Amniotic stem cell (primary cell): ENCODE measurements at regions not wholly inside any gene's neighbourhood (a gene's known extent, or its start where the extent isn't known, plus 50 kb on each side); places are given as distances from the start of the nearest gene placed in this dataset.

ENCODE experiments used
- DNase-seq: peaks from one replicate; lab custom pipeline; 2025; lab: John Stamatoyannopoulos, UW

- no peak for DNase-seq
These were observed 188.6 kb downstream of the BMP2 start for GRCh38 chr20:6956056-6956455.

DNA sequence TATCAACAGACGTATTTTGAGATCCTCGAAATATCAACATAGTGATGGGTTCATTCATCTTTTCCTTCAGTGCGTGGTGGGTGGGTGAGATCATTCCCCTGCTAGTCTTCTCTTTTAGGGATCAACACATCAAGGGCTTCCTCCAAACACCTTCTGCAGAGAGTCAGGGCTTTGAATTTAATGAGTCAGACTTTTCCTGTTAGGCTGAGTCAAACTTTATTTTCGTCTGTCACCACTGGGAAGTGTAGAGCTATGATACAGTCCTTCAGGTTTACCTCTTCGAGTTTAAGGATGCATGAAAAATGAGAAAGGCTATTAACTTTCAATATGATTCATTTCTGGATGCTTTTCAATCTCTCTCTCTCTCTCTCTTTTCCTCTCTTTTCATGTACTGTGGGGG is 189.1 kb downstream of the BMP2 start:
- no peak for DNase-seq

- DNase-seq: no peak
These were observed 192.4 kb downstream of the BMP2 start for GRCh38 chr20:6959900-6960312.

GRCh38 chr20:6966721-6967120 is 199.2 kb downstream of the BMP2 start:
- DNase-seq: no peak

- no peak for DNase-seq
These were observed 207.4 kb downstream of the BMP2 start for GRCh38 chr20:6974838-6975237.

DNA sequence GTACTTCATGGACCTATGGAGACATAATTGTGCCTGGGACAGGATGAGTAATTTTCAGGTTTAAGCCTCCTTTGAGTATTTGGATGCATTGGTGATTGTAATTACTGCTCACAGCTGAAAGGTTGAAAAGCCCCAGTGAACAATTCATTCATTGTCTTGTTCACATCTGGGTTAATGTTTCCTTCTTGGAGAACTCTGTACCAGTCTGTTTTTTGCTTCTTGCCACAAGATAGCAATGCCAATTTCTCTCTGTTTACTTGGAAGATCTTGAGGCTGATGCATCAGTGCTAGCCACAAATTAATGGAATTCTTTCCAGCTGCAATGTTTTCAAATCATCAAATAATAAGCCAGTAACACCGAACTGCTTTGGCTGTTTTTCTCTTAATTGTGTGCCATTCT is 207.8 kb downstream of the BMP2 start:
- no peak for DNase-seq

DNA sequence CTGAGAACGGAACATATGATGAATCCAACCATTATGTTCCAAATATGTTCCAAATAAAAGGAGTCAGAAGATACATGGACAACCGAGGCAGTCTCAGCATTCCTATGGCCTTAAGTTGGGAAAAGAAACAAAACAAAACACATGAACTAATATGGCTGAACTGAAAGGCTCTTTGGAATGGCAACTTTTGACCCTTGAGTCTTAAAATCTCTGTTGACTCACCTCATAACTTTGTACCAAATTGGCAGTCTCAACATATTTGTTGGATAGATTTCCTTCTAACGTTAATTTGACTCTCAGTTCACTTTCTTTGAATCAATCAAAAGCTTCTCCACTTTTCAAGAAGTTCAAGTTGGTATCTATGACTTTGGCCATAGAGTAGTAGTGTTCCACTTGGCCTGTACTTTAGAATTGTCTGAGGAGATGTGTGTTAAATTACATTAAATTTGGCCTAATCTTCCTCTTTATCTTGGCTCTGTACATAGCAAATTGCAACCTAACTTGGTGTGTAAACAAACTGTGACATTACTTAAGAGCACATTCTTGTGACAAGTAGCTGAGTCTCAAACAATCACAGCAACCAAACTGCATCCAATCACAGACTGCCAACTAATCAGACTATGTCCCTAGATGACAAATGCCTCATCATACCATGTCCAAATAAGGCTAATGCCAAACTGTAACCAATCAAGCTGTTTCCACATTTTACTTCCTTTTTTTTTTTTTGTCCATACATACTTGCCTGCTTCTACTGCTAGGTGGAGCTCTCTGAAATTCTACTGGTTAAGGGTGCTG is 208.8 kb downstream of the BMP2 start:
- DNase-seq: no peak

- no peak for DNase-seq
These were observed 212.1 kb downstream of the BMP2 start for GRCh38 chr20:6979621-6980020.

- no peak for DNase-seq
These were observed 225.5 kb downstream of the BMP2 start for GRCh38 chr20:6993011-6993410.

- no peak for DNase-seq
These were observed 226.0 kb downstream of the BMP2 start for GRCh38 chr20:6993511-6993910.

DNA sequence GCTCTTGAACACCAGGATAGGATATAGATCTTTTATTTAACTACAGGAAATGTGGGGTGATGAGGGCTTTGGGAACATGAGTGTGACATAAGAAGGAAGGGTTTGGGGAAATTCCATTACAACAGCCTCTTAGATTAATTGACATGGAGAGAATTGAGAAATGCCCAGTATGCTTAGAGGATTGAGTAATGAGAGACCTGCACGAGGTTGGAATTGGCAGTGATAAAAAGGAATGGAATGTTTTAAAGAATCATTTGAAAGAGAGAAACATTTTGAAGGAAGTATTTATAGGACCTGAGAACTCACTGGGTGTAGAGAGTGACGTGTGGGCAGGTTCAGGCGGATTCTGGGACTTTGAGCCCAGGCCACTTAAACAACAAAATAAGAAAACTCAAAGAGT is 227.0 kb downstream of the BMP2 start:
- no peak for DNase-seq

- no peak for DNase-seq
These were observed 231.4 kb downstream of the BMP2 start for GRCh38 chr20:6998909-6999308.

DNA sequence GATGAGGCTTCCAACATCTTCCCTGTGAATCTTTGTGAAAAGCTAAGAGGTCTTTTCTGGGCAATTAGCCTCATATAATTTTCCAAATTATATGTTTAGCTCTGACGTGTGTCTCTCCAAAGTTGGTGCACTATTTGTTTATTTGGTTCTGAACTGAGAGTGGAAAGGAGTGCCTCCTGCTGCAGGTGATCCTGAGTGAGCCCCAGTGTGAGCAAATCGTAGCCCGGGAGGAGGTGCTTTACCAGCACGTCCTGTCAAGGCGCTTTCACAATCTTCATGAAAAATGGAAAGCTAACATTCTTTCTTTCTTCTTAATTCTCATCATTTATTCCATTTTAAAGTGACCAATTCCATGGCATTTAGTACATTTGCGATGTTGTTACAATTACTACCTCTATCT is 231.9 kb downstream of the BMP2 start:
- DNase-seq: no peak

- no peak for DNase-seq
These were observed 236.1 kb downstream of the BMP2 start for GRCh38 chr20:7003598-7003997.

DNA sequence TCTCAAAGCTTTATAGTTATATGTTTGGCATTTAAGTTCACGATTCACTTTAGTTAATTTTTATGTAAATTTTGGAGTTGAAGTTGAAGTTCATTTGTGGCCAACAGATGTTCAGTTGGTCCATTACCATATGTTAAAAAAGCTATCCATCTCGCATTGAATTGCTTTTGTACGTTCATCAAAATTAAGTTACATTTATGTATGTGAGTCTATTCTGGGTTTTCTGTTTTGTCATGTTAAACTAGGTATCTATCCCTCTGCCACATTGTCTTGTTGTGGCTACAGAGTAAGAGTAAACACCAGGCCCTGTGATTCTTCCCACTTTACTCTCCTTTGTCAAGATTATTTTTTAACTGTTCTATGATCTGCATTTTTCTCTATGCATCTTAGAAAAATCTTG is 237.3 kb downstream of the BMP2 start:
- no peak for DNase-seq

GRCh38 chr20:7010527-7010926 is 243.0 kb downstream of the BMP2 start:
- DNase-seq: no peak

DNA sequence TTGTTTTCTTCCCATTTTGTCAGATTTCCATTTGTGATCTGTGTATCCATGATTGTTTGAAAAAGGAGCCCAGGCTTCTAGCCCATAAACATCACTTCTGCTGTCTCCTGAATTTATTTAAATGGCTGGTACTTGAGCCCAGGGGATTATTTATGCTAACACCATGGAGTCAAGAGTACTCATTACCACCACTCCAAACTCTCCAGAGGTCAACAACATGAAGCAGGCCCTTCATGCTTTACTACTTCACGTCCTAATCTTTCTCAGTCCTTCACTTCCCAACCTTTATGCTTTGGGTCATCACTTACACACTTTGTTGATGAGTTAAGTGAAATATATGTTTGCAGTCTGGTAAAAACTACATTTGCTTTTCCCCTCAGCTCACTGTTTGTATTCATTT is 247.8 kb downstream of the BMP2 start:
- DNase-seq: no peak

GRCh38 chr20:7022597-7022996 is 255.1 kb downstream of the BMP2 start:
- DNase-seq: no peak

DNA sequence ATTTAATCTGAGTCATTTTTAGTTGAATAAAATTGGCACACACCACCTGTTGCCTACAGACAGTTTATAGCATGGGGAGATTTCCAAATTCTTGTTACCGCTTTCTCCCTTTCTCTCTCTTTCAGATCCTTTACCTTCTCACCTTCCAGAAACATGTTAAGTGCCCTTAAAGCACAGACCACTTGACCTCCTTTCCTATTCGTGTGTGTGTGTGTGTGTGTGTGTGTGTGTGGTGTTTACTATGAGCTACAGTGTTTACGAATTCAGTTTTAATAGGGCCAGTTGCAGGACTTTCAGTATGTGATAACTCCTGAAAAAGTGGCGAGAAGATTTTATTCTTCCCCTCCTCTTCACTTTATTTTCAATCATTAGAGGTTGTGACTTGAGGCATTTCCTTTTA is 258.1 kb downstream of the BMP2 start:
- DNase-seq: no peak

DNA sequence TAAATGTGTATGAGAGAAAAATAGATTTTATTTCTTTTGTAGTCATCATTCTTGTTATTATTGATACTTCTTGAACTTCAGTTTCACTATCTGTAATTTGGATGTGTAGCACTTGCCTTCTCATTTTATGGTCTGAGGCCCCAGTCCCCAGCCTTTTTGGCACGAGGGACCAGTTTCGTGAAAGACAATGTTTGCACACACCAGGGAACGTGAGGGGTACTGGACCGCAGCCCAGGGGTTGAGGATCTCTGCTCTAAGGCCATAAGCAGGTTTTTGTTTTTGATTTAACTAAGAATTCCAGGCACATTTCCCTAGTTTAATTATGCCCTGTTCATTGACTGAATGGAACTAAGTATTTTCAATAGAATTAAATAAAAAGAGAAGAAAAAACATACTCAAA is 261.5 kb downstream of the BMP2 start:
- no peak for DNase-seq

GRCh38 chr20:7031222-7031621 is 263.7 kb downstream of the BMP2 start:
- no peak for DNase-seq

DNA sequence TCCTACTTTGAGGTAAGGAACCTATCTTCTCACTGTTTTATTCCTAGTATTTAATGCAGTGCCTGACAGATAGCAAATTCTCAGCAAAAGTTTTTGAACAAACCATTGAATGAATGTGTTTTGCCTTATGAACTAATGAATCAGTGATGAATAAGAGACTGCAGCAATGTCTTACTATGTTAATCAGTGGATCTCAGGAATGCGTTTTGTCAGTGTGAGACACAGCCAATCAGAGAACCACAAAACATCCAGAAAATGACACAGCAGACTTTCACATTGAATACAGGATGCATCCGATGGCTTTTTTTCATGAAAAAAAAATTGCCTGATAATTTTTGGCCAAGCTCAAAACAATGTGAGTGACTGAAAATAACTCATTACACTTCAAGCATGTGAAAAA is 270.5 kb downstream of the BMP2 start:
- no peak for DNase-seq

- DNase-seq: no peak
These were observed 290.1 kb downstream of the BMP2 start for GRCh38 chr20:7057611-7058010.

GRCh38 chr20:7078804-7079203 is 311.3 kb downstream of the BMP2 start:
- DNase-seq: no peak
